ENCODE measurements at regions not wholly inside any gene's neighbourhood (a gene's known extent, or its start where the extent isn't known, plus 50 kb on each side); places are given as distances from the start of the nearest gene placed in this dataset.
"Not testable (repeated sequence)": the region's sequence is repeated elsewhere in the genome, so short reads cannot be mapped to it uniquely, and the experiment has no call there.

DNA sequence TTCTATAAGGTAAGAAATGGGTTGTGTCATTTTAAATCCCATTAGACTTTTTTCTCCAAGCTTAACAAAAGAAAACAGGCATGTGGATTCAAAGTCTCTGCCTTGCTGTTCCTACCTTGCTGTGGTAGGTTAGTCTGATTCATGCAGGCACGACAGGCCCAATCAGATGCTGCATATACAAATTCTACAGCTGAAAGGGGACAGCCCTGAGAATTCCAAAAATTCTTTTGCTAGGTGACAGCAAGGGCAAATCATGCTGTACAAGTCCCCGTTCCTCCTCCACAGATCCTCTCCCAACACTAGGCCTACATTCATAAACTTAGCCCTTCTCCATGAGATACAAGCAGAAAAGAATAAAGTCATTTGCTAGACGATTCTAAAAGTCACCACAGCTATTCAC is 161.2 kb upstream of the THBS1 start:
- no peak for DNase-seq

DNA sequence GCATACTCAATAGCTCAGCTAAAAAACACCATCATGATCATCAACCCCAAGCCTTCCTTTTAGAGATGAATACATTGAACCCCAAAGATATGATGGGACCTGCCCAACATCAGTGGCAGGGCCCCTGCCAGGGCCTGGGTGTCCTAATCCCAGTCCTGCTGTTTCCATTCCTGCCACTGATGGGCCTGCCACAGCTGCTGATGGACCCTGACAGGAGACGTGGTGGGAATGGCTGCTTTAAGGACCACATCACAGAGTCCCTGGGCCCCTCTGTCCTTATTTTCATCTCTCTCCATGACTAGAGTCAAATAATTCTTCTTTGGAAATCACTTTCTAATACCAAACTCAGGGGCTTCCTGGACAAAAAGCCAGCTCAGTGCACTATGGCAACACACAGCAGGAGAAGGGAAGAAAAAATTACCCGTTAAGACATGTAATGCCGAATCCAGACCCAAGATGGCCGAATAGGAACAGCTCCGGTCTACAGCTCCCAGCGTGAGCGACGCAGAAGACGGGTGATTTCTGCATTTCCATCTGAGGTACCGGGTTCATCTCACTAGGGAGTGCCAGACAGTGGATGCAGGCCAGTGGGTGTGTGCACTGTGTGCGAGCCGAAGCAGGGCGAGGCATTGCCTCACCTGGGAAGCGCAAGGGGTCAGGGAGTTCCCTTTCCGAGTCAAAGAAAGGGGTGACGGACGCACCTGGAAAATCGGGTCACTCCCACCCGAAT is 160.6 kb upstream of the THBS1 start:
- DNase-seq, result not testable (repeated sequence)

DNA sequence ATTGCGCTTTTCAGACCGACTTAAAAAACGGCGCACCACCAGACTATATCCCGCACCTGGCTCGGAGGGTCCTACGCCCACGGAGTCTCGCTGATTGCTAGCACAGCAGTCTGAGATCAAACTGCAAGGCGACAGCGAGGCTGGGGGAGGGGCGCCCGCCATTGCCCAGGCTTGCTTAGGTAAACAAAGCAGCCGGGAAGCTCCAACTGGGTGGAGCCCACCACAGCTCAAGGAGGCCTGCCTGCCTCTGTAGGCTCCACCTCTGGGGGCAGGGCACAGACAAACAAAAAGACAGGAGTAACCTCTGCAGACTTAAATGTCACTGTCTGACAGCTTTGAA is 160.1 kb upstream of the THBS1 start:
- not testable (repeated sequence) for DNase-seq

DNA sequence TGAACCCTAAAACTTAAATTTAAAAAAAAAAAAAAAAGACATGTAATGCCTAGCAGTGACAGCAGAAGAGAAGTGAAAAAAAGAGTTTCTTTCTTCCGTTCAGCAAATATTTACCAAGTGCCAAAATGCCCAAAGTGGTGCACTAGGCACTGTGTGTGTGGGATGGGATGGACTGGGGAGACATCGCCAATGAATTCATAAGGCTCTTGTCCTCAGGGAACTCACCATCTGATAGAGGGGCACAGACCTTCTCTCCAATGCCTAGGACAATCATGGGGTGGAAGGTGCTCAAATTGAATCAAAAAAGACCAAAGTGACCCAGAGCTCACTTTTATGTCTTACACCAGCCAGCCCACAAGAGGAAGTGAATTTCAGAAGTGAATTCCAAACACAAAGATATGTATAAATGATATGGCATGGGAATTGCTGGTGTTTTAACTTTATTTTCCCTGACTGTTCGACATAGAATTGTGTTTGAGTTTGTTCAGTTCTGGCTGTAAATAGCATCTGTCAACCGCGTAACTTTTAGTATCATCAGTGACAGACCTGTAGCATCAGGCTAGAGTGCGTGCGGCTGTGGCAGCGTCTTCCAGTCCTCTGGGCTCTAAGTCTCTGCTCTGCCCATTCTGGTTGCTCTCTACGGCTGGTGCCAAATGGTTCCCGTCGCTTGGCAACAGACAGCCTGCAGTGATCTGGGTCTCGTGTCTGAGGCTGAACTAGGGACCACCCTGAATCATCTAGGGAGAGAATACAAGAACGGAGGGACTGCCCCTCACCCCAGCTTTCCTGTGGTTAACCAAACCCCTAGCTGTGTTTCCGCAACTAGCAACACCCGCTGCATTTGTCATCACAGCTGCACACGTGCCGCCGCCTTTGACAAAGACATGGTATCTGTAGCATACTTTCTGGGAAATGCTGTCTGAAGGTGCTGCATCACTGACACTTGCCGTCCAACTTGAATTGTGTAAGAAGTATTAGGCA is 154.0 kb upstream of the THBS1 start:
- no peak for DNase-seq

DNA sequence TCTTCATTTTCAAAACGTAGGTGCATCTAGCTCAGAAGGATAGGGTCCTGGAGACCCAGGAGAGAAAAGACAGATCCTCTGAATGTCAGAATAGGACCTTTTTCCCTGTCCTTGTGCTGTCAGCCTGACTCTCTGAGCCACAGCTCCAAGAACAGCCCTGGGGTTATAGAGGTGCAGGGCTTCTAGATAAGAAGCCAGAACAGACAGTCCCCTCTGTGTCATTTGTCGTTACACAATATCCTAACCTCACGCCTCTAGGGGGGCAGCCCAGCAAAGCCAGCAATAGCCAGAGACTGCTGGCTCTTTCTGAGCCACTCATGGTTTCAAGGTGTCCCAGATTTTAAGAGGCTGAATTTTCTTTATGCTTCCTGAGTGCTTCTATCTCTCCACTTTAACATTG is 153.2 kb upstream of the THBS1 start:
- no peak for DNase-seq

DNA sequence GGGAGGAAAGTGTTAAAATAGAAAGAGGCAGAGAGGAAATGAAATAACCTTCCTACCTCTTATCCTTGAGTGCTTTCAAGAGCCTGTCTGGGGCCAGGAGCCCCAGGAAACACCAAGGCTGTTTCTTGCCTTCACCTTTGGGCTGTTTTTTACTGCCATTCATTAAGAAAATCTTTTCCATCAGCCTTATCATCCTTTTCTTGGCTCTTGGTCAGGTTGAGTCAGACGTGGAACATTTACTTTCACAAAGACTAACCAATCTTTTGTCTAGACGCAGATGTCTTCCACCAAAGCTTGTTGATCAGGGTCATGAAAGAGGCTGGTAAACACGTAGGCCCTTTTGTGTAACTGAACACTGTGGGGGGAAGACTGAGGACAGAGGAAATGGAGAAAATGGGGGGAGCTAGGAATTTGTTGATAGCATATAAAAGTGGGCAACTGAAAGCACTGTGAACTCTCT is 151.0 kb upstream of the THBS1 start:
- DNase-seq, result no peak

DNA sequence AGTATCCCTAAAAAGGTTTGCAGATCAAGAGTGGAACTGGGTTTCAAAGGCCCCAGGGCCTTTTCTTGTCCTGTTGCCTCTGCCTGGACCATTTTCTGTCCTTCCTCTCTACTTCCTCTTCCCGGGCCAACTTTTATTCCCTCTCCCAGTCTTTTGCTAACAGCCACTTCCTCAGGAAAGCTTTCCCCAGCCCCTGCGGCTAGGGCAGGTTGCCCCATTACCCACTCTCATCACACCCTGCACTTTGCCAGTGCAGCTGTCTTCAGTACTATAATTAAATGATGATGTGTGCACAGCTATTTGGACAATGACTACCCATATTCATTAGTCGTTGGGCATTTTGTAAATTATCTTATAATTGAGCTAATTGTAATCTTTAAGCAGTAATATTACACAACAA is 150.5 kb upstream of the THBS1 start:
- DNase-seq, result no peak

DNA sequence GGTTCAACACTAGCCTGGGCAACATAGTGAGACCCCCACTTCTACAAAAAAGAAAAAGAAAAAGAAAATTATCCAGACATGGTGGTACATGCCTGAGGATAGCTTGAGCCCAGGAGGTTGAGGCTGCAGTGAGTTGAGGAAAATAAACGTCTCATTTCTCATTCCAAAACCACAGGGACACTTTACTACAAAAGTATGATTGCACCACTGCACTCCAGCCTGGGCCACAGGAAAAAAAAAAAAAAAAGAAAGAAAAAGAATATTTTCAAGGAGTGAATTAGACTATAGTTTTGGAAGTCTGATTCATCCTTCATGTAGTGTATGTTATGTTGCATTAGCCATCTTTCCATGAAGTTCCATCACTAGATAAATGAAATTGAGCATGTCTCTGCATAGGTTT is 149.5 kb upstream of the THBS1 start:
- no peak for DNase-seq

DNA sequence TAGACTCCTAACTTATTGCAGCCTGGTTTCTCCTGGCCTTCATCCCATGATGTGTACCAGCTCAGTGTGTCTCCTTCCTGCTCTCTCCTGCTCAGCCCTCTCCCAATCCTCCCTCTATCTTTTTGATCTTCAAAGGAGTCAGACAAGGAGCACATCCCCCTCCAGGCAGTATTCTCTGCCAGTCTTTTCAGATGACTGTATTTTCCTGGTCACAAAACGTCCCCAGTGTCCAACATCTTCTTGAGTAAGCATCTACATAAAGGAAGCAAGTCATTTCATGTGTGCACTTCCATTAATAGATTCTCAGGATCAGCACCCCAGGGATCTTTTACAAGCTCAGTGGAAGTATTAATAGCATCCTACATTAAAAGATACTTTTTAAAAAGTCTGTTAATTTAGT is 148.9 kb upstream of the THBS1 start:
- DNase-seq, result no peak

DNA sequence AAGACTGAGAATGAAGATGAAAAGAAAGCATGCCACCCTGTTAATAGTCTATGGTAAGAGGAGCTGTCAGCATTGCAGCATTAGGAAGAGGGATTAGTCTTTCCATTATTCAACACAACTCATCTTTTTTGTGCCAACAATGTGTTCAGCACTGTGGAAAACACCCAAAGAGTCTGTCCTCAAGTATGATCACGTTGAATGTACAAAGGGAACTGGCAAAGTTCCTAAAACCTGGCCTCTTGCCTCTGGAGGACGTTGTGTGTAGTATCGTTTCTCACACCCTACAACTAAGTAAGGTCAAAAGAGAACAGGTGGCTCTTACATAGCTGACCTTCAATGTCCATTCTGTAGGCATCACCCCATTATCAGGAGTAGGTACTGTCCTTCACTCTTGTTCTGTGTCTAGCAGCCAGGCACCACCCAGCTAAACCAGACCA is 147.9 kb upstream of the THBS1 start:
- no peak for DNase-seq

DNA sequence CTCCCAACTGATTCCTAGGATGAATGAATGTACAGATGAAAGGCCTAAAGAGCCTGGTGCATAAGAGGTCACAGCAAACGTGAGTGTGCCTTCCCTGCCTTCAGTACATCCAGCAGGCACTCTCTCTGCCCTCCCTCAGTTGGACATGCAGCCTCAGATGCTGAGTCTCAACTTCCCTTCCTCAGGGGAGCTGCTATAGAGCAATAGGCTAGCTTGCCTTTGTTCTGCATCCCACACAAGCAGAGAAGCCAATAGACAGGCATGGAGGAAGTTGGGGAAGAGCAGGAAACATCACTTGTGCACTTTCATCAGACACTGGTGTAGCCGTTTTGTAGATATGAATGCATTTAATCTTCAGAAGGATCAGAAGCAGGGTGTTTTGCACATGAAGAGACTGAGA is 147.5 kb upstream of the THBS1 start:
- no peak for DNase-seq

DNA sequence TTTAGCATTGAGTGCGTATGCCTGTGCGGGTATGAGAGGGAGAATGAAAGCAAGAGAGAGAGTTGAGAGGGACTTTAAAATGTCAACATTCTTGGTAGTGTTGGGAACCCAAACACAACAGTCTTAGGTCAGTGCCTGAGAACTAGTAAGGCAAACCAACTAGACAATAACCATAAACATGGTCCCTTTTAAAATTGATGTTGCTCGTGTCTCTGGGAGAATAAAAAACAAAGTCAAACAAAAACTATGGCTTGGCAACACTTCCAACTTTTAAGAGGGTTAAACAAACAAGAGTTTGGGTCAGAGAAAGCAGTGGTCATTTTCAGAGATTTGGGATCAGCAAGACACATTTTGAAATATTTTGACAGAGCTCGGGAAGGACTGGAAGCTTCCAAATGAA is 146.7 kb upstream of the THBS1 start:
- no peak for DNase-seq

DNA sequence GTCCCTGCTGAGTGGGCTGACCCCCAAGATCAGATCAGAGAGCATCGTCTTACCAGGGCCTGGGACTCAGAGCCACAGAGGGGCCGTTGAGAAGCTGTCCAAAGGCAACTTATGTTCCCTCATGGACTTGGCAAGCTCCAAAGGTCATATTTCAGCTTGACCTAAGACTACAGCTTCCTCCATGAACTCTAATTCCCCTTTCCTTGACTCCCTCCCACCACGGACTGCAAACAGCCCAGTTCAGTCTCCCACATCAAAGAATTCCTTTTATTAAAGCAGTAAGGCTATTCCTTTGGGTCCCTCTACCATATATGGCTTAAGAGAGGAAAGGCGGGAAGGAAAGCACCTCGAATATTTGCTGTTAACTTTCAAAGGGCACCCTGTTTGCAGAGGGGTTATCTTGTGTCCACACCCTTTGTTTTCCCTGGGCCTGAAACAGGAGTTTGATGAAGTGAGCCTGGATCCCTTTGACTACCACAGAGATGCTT is 146.1 kb upstream of the THBS1 start:
- DNase-seq, result no peak

DNA sequence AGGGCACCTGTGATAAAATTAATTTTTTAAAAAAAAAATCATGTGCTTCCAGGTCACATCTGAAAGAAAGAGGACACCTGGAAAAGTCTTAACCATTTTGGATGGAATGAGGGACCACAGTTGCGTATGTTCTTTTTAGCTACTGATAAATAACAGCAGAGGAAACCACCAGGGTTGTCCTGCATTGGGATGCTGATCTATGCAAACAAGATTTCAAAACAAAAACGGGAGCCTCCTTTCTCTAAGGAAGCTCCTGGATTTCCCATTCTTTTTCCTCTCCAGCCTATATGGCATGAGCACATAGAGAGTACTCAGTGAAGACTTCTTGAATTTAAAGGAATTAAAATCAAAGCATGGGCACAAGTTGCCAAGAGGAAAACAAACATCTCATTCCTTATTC is 145.6 kb upstream of the THBS1 start:
- DNase-seq, result no peak

DNA sequence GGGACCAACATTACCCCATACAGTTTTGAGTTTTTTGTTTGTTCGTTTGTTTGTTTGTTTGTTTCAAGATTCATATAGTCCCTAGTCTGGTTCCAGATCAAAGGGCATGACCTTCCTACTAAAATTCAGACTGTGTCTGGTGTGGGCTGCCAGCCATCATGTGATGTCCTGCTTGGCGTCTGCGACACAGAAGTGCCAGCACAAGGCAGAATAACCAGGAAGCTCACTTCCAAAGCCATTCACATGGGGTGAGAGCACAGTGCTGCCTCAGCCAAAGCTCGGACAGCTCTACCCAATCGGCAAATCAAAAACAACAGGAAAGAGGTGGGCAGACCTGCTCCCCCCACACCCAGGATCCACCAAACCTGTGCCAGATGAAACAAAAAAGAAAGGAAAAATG is 142.6 kb upstream of the THBS1 start:
- no peak for DNase-seq

DNA sequence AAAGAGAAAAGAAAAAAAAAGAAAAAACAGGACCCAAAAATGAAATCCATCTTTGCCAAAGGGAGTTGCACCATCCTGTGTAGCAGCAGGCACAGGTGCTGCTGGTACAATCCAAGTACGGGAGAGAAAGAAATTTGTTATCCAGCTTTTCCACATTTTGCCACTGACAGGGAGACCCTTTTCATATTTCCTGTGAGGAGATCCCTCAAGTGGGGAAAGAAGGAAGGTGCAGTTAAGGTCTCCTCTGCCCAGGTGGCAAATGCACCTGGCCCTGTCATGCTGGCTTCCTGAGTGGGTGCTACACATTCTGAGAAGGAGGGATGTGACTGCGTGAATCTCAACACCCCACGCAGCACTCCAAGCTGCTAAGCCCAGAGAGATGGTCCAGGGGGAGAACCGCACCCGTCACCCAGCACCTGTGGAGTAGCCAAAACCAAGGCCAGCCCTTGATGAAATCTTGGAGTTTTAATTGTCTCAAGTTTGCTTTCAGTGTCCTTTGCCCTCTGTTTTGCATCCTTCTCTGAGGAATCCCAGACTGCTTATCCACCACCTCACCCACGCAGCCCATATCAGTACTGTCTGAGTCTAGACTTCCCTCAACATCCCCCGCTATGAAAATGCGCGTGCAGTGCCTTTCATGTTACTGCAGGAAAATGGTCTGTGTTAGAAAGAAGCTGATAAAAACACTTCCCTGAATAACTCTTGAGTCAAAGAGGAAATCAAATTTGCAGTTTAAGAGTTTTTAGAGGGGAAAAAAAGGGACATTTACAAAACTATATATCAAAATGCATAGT is 141.9 kb upstream of the THBS1 start:
- DNase-seq, result no peak

DNA sequence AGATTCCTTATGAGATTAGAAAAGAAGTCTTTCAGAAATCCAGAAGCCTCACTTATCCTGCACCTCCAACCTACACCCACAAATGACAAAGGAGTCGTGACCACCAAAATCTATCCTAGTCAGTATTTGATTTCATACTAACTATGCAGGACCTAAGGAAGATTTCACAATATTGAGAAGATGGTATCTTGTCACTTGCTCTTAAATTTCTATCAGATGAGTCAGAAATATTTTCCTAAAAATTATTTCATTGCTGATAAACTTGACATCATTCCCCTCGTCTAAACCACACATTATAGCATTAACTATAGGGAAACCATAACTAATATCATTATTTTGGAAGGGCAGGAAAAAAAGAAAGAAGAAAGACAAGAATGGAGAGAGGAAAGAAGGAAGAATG is 138.0 kb upstream of the THBS1 start:
- DNase-seq, result no peak

DNA sequence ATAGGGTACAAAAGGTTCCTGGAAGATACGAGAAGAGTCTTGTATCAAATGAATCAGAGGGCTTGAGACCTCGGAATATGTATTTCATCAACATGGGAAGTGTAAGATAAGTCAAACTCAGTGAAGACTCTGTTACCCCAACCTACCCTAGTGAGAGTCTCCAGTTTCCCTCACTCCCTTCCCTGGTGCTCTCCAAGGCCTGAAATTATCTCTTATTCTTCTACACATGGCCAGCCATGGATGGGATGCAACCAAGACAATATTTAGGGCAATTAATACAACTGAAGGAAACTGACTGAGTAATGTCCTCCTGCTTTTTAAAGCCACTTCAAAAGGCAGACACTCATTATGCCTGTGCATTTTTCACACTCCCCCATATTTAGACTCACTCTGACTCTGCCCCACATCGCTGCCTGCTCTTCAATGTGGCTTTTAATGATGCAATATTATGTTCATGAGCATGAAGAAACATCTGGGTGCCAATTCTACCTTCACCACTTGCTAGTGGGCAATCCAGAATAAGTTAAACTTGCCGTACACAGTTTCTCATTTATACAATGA is 137.1 kb upstream of the THBS1 start:
- no peak for DNase-seq

DNA sequence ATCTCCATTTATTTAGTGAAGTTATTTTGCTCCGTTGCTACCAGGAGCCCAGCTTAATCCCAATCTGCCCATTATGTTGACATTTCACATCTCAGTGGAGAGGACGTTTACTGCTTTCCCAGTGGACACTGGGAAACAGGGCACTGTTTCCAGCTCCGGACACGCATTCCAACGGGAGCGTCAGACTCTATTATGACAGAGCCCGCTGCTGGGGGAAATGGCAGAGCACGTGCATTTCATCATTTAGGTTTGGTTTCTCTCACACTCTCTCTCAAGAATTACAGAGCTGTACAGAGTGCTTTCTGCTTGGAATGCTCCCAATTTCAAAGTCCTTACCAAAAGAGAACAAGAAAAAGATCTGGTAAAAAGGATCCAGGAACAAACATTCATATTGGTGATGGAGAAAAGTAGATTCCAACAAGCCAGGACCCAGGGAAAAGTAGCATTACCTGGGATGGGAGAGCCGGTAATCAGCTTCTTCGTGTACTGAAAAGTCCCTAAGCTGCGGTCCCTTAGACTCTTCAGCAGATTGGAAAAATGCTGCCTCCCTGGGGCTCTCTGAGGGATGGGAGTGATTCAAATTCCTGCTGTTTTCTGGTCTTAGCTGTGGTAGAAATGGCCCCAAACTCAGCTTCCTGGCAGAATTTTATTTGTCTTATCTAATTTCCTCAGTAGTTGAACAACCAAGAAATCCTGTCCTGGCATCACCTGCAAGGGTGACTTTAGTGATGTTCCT is 136.0 kb upstream of the THBS1 start:
- no peak for DNase-seq

DNA sequence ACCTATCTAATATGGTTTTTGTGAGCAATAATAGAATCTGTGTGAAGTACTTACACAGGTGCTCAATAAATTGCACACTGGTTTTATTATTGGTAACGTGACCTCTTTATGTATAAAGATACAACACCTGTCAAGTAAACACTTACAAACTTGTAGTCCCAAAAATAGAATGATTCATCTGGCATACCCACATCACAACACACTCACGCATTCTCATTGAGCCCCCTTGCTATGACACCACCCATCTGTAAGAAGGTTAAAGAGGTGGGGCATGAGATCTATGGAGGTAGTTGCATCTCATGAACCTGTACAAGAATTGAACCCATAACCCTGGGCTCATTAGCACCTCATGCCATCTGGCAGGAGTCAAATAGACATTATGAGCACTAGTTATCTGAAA is 134.9 kb upstream of the THBS1 start:
- no peak for DNase-seq

DNA sequence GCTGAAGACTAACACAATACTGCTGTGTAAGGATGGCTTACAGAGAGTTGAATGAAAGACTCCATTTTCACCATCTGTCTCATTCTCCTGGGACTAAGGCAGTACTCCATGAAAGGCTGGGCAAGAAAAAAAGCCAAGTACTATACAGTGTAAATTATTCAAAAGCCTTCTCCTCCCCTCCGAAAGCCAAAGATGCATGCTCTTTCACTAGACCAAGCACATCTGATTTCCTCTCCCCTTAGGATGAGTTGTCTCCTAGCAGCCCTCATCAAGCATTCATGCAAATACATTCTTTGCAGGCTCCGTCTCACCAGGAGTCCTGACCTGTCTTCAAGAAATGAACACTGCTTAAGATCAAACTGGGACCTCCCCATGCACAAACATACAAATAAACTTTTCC is 133.5 kb upstream of the THBS1 start:
- DNase-seq, result no peak
